RWPE2 (cell line): ENCODE measurements at regions not wholly inside any gene's neighbourhood (a gene's known extent, or its start where the extent isn't known, plus 50 kb on each side); places are given as distances from the start of the nearest gene placed in this dataset.

Source experiments
- ATAC-seq: fragments of 200-7000 bp; cut with Tn5 transposase; 3 replicates; pipeline ENCODE4 v1.9.1; 2021; ENCODE audit warnings: low read depth
- DNase-seq: peaks from one replicate; pipeline ENCODE4 v3.0.0-alpha.2; 2020; ENCODE audit warnings: low spot score
- H3K27ac ChIP-seq: fragments of 450-650 bp; 2 replicates; pipeline ENCODE4 v1.5.1; 2017; ENCODE audit warnings: mild to moderate bottlenecking; ENCODE audit not compliant: poor library complexity, severe bottlenecking
- H3K27me3 ChIP-seq: fragments of 250-450 bp; sonication (Bioruptor Pico); 2 replicates; pipeline ENCODE4 v1.5.1; 2021; ENCODE audit warnings: mild to moderate bottlenecking, moderate library complexity; ENCODE audit not compliant: insufficient read depth, poor library complexity, severe bottlenecking
- H3K36me3 ChIP-seq: fragments of 250-450 bp; sonication (Bioruptor Pico); 2 replicates; pipeline ENCODE4 v1.5.1; 2020; ENCODE audit warnings: low read depth, mild to moderate bottlenecking, moderate library complexity
- H3K4me1 ChIP-seq: fragments of 250-450 bp; sonication (Bioruptor Pico); 2 replicates; pipeline ENCODE4 v1.5.1; 2021; ENCODE audit warnings: mild to moderate bottlenecking, moderate library complexity; ENCODE audit not compliant: insufficient read depth, poor library complexity, severe bottlenecking
- H3K4me3 ChIP-seq: fragments of 250-450 bp; sonication (Bioruptor Pico); 2 replicates; pipeline ENCODE4 v1.5.1; 2021; ENCODE audit warnings: mild to moderate bottlenecking, moderate library complexity; ENCODE audit not compliant: severe bottlenecking
- H3K9me3 ChIP-seq: fragments of 250-450 bp; sonication (Bioruptor Pico); 2 replicates; pipeline ENCODE4 v1.5.1; 2021; ENCODE audit warnings: mild to moderate bottlenecking, moderate library complexity; ENCODE audit not compliant: severe bottlenecking
- CTCF ChIP-seq: fragments of 450-650 bp; IDR thresholded peaks from one replicate; pipeline ENCODE4 v1.5.1; 2017; ENCODE audit warnings: mild to moderate bottlenecking, moderate library complexity; ENCODE audit not compliant: poor library complexity, severe bottlenecking

- no peaks in the 10 kb centered on the region for H3K9me3 ChIP-seq
These were observed 98.0 kb upstream of the OR5AK2 start for GRCh38 chr11:56890584-56891305.

GRCh38 chr11:56889986-56890385, 98.7 kb upstream of the OR5AK2 start:
- Histone ChIP-seq H3K4me1 (no peaks in the 10 kb centered on the region), H3K27ac (no peak overlapping the region), H3K4me3 (no peak overlapping the region), H3K27me3 (no peaks in the 10 kb centered on the region), H3K9me3 (no peaks in the 10 kb centered on the region), H3K36me3 (no peaks in the 10 kb centered on the region)
- DNase-seq, result no peak
- peak; percentile 21; the same call in 1 of the 3 replicates for ATAC-seq
- no peak for TF ChIP-seq CTCF

More at GRCh38 chr11:56890584-56891305, 98.0 kb upstream of the OR5AK2 start:
- Histone ChIP-seq H3K27ac (no peak overlapping the region), H3K4me3 (no peak overlapping the region), H3K4me1 (no peaks in the 10 kb centered on the region), H3K27me3 (no peaks in the 10 kb centered on the region), H3K36me3 (no peaks in the 10 kb centered on the region)
- ATAC-seq (no peak), DNase-seq (no peak)
- no peak for TF ChIP-seq CTCF

DNA sequence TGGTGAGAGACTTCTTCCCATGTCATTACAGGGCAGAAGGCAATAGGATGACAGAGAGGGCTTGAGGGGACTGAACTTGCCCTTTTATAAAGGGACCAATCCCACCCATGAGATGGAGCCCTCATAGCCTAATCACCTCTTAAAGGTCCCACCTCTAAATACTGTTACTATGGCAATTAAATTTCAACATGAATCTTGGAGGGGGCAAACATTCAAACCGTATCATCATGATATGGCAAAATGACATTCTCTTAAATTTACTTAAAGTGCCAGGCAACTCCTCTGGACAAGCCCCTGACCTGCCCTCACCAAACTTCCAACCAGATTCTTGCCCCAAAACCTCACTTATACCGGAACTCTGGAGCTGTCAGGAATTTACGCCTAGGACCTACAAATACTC, 100.8 kb upstream of the OR5AK2 start:
- no peak for DNase-seq
- TF ChIP-seq CTCF, result no peak
- H3K9me3 ChIP-seq, result no peaks in the 10 kb centered on the region
- H3K4me1 ChIP-seq, result no peaks in the 10 kb centered on the region
- ATAC-seq, result no peak
- no peak overlapping the region for H3K27ac ChIP-seq
- no peak overlapping the region for H3K4me3 ChIP-seq
- no peaks in the 10 kb centered on the region for H3K36me3 ChIP-seq
- no peaks in the 10 kb centered on the region for H3K27me3 ChIP-seq

DNA sequence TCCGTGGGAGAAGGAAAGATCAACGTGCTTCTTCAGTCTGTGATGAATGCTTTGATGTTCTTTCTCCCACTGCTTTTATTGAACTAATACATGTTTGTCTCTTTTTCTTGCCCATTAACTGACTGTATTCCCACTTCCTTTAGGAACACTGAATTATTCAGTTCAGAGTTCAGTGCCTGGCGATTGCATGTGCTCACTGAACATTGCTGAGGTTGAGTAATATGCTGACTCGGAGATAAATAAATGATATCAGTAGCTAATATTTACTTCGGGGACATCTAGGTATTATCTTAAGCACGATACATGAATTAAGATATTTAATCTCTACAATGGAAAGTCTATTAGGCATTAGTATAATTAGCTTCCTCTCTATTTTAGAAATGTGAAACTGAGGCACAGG, 102.3 kb upstream of the OR5AK2 start:
- Histone ChIP-seq H3K4me3 (no peak overlapping the region), H3K9me3 (no peaks in the 10 kb centered on the region), H3K36me3 (no peaks in the 10 kb centered on the region), H3K27ac (no peak overlapping the region), H3K4me1 (no peaks in the 10 kb centered on the region), H3K27me3 (no peaks in the 10 kb centered on the region)
- ATAC-seq (no peak), DNase-seq (no peak)
- no peak for TF ChIP-seq CTCF

GRCh38 chr11:56885854-56886253, 102.9 kb upstream of the OR5AK2 start:
- Histone ChIP-seq H3K4me1 (no peaks in the 10 kb centered on the region), H3K27me3 (no peaks in the 10 kb centered on the region), H3K27ac (no peak overlapping the region), H3K9me3 (no peaks in the 10 kb centered on the region), H3K4me3 (no peak overlapping the region), H3K36me3 (no peaks in the 10 kb centered on the region)
- TF ChIP-seq CTCF, result no peak
- DNase-seq (no peak), ATAC-seq (no peak)
